ENCODE measurements at regions not wholly inside any gene's neighbourhood (a gene's known extent, or its start where the extent isn't known, plus 50 kb on each side); places are given as distances from the start of the nearest gene placed in this dataset.

GRCh38 chr16:13779676-13780075 is 140.3 kb upstream of the ERCC4 start:
- TF ChIP-seq CTCF (IDR thresholded peaks at IDR 0.05) (no peak), POLR2A (IDR thresholded peaks at IDR 0.05) (no peak), POLR2AphosphoS5 (IDR thresholded peaks at IDR 0.05) (no peak), EP300 (IDR thresholded peaks at IDR 0.05) (no peak)

Data from sigmoid colon (tissue), 4 donors.